GM12873 (cell line): ENCODE measurements at regions not wholly inside any gene's neighbourhood (a gene's known extent, or its start where the extent isn't known, plus 50 kb on each side); places are given as distances from the start of the nearest gene placed in this dataset.

Experiments
- CTCF ChIP-seq: IDR thresholded peaks from 2 replicates; pipeline ENCODE4 v1.5.1; 2012; ENCODE audit warnings: low read depth, mild to moderate bottlenecking, moderate library complexity, low read length, control low read depth; ENCODE audit not compliant: insufficient read depth; ENCODE audit errors: missing control alignments

GRCh38 chr15:94951538-94951937 lies 720.2 kb downstream of the MCTP2 start:
- no peak for TF ChIP-seq CTCF

GRCh38 chr15:94963953-94964352 lies 732.6 kb downstream of the MCTP2 start:
- no peak for TF ChIP-seq CTCF

GRCh38 chr15:94965593-94965992 lies 734.2 kb downstream of the MCTP2 start:
- TF ChIP-seq CTCF, result no peak

- no peak for TF ChIP-seq CTCF
Measured at GRCh38 chr15:94968133-94968532, 736.8 kb downstream of the MCTP2 start.

- TF ChIP-seq CTCF, result no peak
Measured at GRCh38 chr15:94970096-94970495, 738.7 kb downstream of the MCTP2 start.

GRCh38 chr15:94970802-94971201 lies 739.4 kb downstream of the MCTP2 start:
- no peak for TF ChIP-seq CTCF

GRCh38 chr15:94972314-94972713 lies 741.0 kb downstream of the MCTP2 start:
- no peak for TF ChIP-seq CTCF
